HG02852 (cell line): ENCODE measurements at regions not wholly inside any gene's neighbourhood (a gene's known extent, or its start where the extent isn't known, plus 50 kb on each side); places are given as distances from the start of the nearest gene placed in this dataset.
A peak's percentile ranks its signal among the peaks of the same experiment; 100 is the strongest.

ENCODE experiments used
- ATAC-seq: cut with Tn5 transposase; IDR thresholded peaks from one replicate; pipeline ENCODE4 v1.9.1; 2021; ENCODE audit warnings: mild to moderate bottlenecking, moderate library complexity; ENCODE audit not compliant: unreplicated experiment

DNA sequence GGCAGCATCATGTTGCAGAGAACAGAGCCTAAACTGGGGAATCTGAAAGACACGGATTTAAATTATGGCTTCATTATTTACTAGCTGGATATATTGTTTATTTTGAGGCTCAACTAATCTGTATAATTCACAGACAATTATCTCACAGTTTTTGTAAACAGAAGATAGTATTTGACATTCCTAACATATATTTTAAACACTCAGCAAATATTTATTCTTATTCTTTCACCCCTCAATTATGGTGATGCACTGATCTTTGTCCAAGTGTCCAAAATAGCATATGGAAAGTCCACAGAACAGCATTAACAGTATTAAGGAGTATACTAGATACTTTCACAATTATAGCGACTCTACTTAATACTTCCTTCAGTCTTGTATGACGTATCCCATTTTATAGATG is 257.0 kb downstream of the ADGRG6 start:
- no peak for ATAC-seq

DNA sequence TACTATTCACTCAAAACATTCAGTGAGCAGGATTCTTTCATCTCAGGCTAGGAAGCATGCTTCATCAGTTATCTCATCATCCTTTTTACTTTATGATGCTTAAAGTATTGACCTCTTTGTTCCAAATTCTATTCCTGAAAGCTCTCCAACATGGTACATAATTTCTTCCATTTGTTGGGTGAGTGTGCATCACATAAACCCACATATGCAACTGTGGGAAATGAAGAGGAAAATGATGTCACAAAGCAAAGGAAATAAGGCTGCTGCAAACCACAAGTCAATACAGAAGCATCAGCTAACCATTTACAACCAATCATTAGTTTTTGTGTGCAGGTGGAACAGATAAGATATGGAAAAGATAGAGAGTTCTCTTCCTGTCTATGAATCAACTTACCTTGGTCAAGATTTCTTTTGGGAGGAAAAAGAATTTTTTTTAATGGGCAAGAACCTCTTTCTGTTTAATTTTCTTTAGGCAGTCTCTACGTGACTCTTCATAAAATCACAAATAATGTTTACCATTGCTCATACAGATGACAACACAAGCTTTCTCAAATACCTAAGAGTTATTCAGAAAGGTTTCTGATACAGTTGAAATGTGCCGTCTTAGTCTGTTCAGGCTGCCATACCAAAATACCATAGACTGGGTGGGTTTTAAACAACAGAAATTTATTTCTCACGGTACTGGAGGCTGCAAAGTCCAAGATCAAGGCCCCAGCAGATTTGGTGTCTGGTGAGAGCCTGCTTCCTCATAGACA is 259.9 kb downstream of the ADGRG6 start:
- no peak for ATAC-seq

GRCh38 chr6:142562865-142563264 is 261.1 kb downstream of the ADGRG6 start:
- no peak for ATAC-seq

GRCh38 chr6:142566628-142567396 is 265.0 kb downstream of the ADGRG6 start:
- ATAC-seq = peak; percentile 72

DNA sequence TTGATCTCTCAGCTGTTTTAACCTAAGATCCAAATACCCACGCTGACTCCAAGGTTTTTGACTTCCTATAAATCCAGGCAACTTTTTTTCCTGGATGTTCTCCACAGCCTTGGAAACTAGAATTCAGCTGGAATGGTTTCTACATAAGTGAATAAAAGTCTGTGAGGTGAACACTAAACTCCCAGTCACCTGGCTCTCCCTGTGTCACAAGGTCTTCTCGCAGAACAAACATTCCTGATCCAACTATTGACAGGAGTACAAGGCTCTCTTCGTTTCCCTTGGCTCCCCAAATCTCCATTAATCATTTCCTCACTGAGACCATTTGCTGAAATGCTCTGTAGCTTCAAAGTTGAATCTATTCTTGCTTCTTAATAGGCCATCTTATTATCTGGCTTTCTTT is 265.7 kb downstream of the ADGRG6 start:
- ATAC-seq = no peak

DNA sequence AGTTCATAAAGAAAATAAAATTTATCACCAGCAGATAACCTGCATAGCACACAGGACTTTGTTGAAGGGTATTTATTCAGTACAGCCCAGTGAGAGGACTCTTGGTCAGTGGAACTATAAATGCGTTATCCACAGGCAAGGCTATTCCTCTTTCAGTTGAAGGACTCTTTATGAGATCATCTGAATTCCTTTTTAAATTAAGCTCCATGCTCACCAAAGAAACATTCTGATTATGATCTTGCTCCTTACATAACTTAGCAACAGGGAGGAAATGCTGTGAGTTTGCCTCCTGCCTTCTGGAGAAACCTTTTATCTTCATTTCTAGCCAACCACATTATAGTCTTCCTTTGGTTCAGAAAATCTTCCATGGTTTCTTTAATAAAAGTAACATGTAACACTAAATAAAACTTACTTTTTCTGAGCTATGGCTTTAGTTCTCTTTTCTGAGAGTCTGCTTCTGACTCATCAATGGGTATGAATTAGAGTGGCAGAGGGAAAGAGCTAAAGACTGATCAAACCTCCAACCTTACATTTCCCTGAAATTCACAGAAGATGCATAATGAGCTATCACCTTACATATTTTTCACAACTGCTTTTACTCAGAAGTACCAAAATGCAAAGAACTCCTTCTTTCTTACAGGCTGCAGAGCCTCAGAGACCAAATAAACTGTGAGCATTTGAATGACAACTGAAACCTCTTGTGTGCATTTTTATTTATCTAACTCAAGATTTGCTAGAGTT is 267.2 kb downstream of the ADGRG6 start:
- ATAC-seq = no peak

- ATAC-seq = no peak
Observed at GRCh38 chr6:142569676-142570075, 267.9 kb downstream of the ADGRG6 start.

- no peak for ATAC-seq
Observed at GRCh38 chr6:142570221-142570671, 268.4 kb downstream of the ADGRG6 start.

DNA sequence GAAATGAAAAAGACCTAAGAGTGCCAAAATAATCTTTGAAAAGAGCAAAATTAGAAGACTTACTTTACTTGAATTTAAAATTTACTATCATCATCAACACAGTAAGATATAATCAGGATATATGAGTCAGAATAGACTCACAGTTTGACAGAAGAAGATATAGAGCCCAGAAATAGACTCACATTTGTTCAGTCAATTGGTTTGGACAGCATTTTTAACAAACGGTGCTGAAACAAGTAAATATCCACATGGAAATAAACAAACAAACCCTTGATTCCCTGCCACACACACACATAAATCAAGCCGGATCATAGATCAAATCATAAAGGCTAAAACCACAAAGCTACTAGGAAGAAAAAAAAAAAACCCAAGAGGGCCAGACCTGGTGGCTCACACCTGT is 291.1 kb downstream of the ADGRG6 start:
- ATAC-seq = no peak

DNA sequence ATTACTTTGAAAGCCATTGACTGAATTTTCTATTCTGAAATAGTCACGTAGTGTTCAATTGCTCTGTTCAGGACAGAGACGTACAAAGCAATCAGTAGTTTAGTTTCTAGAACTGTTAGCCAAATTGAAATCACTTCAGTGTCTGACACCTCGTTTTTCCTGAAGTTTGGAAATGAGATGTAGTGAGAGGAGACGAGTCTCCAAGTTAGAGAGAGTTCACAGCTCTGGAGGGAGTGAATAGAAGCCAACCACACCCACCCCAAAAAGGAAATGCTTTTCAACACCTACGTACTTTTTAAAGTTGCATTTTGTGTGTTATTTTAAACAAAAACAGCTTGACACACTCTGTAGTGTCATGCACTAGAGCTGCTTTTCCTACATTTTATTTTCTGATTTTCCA is 296.0 kb downstream of the ADGRG6 start:
- ATAC-seq = no peak

DNA sequence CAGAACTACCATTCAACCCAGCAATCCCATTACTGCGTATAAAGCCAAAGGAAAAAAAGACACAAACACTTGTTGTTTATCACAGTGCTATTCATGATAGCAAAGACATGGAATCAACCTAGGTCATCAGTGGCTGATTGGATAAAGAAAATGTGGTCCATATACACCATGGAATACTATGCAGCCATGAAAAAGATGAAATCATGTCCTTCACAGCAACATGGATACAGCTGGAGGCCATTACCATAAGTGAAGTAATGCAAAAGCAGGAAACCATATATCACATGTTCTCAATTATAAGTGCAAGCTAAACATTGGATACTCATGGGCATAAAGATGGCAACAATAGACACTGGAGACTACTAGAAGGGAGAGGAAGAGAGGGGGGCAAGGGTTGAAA is 299.6 kb downstream of the ADGRG6 start:
- no peak for ATAC-seq

DNA sequence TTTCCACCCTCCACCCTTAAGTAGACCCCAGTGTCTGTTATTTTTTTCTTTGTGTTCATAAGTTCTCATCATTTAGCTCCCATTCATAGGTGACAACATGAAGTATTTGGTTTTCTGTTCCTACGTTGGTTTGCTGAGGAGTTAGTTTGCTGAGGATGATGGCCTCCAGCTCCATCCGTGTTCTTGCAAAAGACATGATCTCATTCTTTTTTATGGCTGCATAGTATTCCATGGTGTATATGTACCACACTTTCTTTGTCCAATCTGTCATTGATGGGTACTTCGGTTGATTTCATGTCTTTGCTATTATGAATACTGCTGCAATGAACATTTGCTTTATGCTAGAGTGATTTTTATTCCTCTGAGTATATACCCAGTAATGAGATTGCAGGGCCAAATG is 301.2 kb downstream of the ADGRG6 start:
- ATAC-seq = no peak

- ATAC-seq = no peak
Observed at GRCh38 chr6:142605922-142606485, 304.2 kb downstream of the ADGRG6 start.

- ATAC-seq = no peak
Observed at GRCh38 chr6:142612956-142613355, 311.1 kb downstream of the ADGRG6 start.

- no peak for ATAC-seq
Observed at GRCh38 chr6:142613981-142614380, 312.2 kb downstream of the ADGRG6 start.

- ATAC-seq = no peak
Observed at GRCh38 chr6:142617158-142617557, 315.4 kb downstream of the ADGRG6 start.

DNA sequence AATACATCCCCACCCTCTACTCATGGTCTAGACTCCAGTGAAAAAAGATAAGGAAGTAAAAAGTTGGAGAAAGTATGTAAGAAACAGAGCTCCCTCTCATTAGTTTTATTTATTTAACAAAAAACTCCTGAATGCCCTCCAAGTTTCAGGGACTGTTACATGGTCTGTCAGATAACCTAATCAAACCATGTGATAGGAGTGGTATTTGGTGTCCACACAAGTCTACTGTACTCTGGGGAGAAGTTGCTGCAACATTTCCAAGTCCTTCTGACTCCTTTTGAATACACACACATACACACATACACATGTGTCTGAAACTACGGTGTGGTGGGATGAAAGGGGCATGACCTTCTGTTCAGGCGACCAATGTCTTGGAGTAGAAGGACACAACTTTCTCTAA is 320.0 kb downstream of the ADGRG6 start:
- no peak for ATAC-seq

GRCh38 chr6:142624978-142625715 is 319.8 kb downstream of the HIVEP2 start:
- ATAC-seq = no peak

GRCh38 chr6:142627474-142627873 is 317.5 kb downstream of the HIVEP2 start:
- ATAC-seq = no peak

DNA sequence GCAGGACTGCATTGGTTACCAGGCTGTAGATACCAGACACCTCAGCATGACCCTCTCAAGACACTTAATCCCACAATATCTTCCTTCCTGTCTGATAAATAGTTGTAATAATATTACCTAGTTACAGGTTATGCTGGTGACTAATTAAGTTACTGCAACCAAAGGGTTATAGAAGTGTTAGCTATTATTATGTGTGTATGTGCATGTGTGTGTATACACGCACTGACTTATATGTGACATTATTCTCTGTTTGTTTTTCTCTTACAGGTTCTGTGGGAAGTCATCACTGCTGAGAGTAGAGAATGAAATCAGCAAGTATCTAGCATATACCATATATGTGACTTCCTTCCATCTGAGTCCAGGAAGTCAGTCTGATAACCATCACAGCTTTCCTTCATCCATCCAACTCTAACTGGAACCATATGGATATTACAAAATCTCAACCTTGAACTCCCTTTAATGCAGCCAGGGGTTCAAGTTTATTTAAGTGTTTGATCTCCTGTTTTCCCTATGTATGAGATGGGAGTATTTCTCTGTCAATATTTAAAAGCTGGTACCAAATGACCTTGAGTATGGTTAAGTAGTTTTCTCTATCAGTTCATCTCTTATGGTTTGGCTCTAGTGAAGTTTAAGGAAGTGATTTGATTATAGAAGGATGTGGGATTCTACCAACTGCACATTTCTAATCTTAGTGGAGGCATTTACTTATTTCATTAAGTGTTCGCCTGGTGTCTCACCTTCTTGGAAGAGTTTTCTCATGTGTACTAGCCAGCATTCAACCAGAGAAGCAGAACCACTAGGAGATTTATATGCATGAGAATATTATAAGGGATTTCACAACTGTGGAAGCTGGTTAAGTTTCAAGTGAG is 313.2 kb downstream of the HIVEP2 start:
- no peak for ATAC-seq
